Right kidney (tissue), 1 donor: ENCODE measurements at regions not wholly inside any gene's neighbourhood (a gene's known extent, or its start where the extent isn't known, plus 50 kb on each side); places are given as distances from the start of the nearest gene placed in this dataset.
"Not testable (repeated sequence)": the region's sequence is repeated elsewhere in the genome, so short reads cannot be mapped to it uniquely, and the experiment has no call there.

Source experiments
- DNase-seq: peaks from one replicate; pipeline ENCODE4 v3.0.0-alpha.2; 2016

DNA sequence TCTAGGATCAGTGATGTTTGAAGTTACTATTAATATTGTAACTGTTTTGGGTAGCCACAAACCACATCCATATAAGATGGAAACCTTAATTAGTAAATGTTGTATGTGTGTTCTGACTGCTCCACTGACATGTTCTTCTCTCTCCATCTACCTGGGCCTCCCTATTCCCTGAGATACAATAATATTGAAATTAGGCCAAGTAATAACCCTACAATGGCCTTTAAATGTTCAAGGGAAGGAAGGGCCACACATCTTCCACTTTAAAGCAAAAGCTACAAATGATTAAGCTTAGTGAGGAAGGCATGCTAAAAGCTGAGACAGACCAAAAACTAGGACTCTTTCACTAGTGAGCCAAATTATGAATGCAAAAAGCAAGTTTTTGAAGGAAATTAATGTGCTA is 176.4 kb upstream of the ANK3 start:
- DNase-seq: no peak

DNA sequence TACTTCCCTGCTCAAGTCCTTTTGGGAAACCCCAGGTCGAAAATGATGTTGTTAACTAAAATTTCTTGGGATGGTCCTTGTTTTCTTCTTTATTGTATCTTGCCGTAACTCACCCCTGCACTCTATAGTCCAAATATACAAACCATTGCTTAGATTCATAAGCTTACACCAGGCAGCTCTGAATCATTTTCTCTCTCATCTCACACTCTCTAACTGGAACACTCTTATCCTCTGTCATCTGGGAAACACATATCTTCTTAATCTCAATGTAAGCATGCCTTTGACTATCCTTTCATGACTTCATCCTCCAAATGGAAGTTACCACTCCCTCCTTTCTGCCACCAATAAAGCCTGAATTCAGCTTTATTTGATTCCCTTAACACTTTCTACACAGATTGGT is 175.8 kb upstream of the ANK3 start:
- no peak for DNase-seq

- no peak for DNase-seq
Measured at GRCh38 chr10:60564475-60564874, 174.8 kb upstream of the ANK3 start.

- no peak for DNase-seq
Measured at GRCh38 chr10:60560451-60560850, 170.8 kb upstream of the ANK3 start.

DNA sequence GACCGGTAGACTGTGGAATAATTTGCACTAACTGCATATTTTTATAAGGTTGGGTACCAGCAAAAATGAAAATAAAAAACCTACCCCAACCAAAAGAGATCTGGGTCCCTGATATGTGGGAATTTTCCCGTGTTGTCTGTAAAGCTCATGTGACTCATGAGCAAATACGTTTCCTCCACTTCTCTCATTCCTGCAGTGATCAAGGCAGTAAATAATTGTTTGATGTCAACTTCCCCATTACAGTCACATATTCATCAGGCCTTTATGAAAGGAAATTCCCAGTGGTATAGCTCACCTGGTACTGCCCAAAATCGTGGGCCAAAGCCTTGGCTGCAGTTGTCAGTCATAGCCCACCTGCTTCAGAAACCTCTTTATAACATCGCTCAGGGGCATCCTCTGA is 166.0 kb upstream of the ANK3 start:
- DNase-seq: no peak

GRCh38 chr10:60549686-60550085 is 160.0 kb upstream of the ANK3 start:
- DNase-seq: no peak

DNA sequence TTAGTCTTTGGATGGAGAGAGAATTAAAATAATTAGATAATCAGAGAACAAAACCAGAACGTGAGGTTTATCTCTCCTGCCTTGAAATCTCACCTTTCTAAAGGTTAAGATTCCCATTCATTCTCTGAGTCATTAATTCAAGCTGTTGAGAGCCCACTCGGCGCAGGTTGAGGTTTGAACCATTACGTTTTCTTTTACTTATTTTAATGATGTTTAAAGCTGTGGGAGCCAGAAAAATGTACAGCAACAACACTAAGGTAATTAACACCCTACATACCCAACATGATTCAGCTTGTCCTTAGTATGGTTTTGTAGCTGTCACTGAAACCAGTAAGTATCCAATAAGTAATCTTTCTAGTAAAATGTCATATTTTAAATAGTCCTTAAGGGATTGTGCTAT is 153.0 kb upstream of the ANK3 start:
- DNase-seq: no peak

DNA sequence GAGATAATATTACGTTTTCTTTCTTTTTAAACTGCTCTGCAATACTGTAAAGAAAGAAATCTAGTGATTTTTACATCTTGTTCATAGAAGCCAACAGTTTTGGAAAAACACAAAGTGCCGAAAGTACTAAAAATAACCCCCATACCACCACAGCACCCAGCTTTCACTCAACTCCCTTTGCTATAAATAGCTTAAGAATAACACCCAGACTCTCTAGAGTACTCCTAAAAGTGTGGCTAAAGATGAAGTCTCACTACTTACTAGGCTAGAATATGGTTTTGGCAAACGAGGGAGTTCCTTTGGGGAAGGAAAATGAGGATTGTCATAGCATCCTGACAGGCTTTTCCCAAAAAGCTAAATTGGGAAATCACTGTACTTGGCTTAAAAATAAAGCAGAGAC is 151.8 kb upstream of the ANK3 start:
- no peak for DNase-seq

DNA sequence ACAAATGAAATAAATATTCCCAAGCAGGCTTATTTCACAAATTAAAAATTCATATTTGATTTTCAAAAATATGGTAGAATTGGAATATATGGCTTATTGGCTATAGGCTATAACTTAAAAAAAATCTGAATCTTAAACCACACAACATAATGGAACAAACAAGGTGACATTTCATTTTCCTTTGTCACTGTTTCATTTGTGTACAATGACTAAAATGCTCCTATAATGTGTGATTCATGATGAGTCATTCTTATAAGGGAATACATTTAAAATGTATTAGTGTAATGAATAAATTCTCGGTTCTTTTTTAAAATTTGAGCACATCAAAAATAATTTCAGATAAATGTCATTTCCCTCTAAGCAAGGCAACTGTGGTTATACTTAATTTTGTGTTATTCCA is 148.0 kb upstream of the ANK3 start:
- DNase-seq: no peak

- DNase-seq: no peak
Measured at GRCh38 chr10:60536529-60537114, 146.9 kb upstream of the ANK3 start.

GRCh38 chr10:60535427-60535826 is 145.8 kb upstream of the ANK3 start:
- no peak for DNase-seq

DNA sequence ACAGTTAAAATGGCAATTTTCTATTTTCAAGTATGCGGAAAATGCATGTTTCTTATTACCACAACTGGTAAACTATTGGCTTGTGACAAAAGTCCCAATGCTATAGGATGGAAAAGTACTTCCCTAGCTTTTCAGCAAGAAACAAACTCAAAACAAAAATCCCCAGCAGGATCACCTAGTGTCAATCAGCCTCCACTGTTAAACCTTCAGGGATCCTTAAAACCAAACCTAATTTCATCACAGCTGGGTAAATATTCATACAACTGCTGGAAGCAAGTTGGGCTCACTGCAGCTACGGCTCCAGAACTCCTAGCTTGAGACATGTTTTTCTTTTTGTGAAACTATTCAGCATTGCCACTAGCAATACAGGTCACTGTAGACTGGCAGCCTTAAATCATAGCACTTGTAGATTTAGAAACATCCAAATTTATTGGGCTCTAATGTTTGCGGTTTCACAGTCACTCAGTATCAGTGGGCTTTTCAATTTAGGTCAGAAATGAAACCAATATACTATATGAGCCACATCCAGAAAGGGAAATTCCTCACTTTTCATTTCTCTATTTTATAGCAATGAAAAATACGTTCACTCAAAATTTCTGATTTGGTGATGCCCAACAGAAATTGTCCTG is 145.2 kb upstream of the ANK3 start:
- DNase-seq: no peak

DNA sequence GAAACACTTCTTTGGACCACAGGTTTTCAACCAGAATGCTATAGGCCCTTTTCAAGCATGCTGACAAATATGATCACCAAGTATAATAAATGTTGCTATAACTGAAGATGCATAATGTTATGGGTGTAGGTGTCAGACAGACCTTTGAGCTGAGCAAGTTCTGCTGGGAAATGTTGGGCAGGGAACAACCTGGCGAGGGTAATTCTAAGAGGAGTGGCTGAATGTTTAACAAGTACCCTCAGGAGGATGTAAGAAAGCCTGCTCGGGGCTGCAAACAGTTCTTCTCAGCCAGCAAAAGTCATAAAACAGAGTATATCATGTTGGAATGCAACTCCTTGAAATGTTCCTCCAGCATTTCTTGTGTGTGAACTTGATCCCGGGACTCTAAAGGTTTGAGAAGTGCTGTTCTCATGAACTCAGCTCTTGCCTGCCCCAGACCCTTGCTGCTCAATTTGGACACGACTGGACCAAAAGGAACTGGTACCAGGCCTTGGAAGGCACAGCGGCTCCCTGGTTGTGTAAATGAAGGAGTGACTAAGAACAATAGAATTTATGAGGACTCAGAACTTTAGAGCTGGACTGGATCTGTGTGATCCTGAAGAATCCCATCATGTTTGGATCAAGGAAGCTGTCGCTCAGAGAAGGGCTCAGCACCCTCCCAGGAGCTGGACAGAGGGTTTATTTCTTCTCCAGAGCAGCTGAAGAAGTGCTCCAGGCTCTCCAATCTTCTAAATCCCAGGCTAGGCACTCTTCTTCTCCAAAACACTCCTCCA is 143.2 kb upstream of the ANK3 start:
- DNase-seq: no peak

DNA sequence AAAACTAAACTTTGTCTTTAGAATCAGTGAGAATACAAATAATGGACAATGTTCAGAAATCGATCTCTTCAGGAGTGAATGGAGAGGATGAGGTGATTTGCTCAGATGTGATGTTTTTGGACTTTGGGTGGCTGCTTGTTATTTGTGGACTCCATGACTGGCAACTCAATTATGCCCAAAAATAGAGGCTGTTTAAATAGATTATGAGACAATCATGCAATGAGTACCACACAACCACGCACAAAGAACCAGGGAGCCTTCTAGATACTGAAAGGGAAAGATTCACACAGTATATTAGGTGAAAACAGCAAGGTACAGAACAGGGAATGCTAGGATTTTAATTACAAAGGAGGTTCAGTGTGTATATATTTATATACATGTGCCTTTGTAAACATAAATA is 141.3 kb upstream of the ANK3 start:
- DNase-seq: no peak

- no peak for DNase-seq
Measured at GRCh38 chr10:60527676-60528075, 138.0 kb upstream of the ANK3 start.

- no peak for DNase-seq
Measured at GRCh38 chr10:60525716-60526585, 136.3 kb upstream of the ANK3 start.

DNA sequence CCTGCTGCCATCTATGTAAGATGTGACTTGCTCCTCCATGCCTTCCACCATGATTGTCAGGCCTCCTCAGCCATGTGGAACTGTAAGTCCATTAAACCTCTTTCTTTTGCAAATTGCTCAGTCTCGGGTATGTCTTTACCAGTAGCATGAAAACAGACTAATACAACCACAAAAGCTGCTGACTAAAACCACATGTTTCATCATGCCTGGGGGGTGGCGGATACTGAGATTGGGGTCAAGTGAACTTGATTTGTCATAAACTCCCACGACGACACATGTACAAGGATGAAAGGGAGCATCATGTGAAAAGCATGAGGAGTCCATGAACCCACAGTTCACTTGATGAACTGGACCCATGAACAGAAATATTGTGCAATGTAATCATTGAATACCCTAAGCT is 134.9 kb upstream of the ANK3 start:
- no peak for DNase-seq

GRCh38 chr10:60523371-60523770 is 133.7 kb upstream of the ANK3 start:
- DNase-seq: not testable (repeated sequence)

- DNase-seq: no peak
Measured at GRCh38 chr10:60522617-60523016, 132.9 kb upstream of the ANK3 start.

- no peak for DNase-seq
Measured at GRCh38 chr10:60521974-60522405, 132.3 kb upstream of the ANK3 start.

DNA sequence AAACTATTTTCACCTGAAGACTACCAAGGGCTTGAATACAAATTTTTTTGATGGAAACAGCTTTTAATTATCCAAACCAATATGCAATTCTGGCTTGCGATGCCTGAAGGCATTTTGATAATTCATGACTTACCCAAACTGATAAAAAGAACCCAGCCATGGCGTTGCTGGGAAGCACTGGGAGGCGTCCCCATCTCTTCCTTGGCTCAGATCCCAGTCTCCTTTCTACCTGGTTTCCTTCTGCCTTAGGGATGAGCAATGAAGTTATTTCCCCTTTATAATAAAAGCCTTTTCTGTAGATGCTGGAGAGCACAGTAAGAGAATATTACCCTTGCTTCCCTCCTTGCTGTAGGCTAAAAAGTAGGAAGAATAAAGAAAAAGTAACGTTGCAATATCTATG is 129.1 kb upstream of the ANK3 start:
- DNase-seq: no peak

- no peak for DNase-seq
Measured at GRCh38 chr10:60517805-60518204, 128.1 kb upstream of the ANK3 start.

DNA sequence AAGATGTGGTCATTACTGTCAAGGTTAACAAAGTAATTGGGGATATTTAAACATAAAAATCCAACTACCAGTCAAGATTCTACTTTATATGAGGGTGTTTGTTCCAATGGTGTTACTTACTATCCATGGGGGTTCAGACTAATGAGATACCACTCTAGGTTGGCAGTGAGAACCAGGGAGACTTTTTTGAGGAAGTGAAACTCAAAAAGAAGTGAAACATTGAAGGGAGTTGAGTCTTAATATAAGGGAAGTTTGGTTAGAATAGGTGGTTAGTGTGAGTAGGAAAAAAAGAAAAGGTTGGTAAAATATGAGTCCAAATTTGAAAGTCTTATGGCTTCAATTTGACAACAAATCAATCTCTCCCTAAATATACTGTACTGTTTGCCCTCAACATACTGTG is 123.6 kb upstream of the ANK3 start:
- no peak for DNase-seq
